ENCODE measurements at regions not wholly inside any gene's neighbourhood (a gene's known extent, or its start where the extent isn't known, plus 50 kb on each side); places are given as distances from the start of the nearest gene placed in this dataset.
"Not testable (repeated sequence)": the region's sequence is repeated elsewhere in the genome, so short reads cannot be mapped to it uniquely, and the experiment has no call there.

DNA sequence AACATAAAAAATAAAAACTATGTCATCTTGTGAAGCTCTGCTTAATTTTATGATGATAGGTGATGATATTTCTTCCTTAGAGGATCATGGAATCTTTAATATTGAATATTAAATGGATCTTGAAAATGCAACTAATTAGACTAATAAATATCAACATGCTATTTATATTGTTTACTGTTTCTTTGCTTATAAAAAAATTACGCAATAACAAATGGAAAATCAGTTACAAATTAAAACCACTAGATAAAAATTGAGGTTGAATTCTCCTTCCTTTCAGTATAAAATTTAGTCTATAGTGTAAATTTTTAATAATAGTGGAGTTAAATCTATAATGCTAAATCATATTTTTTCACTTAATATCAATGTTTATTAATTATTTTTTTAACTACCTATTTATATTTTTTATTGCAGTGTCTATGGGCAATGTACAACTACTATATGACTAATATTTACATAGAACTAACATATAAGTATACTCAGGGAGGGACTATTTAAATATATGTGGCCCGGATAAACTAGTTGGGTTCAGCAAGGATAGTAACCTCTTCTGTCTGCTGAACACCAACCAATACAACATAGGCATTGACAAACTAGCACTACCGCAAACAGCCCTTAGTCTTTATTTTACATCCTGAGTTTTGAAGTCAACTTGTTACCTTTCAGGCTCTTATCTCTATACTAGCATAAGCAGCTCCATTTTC lies 628.0 kb downstream of the EFNB2 start:
- DNase-seq, result no peak

DNA sequence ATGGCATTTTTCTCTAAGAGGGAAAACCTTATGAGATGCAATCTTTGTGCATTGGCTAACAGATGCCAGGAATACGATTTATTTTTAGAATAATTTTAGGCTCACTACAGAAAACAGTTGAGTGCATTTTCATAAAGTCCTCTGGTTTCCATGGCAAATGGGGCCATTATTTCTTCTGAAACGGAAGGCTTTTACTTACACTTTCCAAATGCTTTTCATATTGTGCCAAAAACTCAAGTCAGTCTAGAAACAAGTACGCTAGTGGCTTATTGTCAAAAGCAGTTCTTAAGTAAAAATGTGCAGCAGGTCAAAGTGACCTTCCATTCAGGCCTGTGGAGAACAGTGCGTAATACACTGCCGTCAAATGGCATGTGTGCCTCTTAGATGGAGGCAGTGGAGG lies 628.7 kb downstream of the EFNB2 start:
- no peak for DNase-seq

DNA sequence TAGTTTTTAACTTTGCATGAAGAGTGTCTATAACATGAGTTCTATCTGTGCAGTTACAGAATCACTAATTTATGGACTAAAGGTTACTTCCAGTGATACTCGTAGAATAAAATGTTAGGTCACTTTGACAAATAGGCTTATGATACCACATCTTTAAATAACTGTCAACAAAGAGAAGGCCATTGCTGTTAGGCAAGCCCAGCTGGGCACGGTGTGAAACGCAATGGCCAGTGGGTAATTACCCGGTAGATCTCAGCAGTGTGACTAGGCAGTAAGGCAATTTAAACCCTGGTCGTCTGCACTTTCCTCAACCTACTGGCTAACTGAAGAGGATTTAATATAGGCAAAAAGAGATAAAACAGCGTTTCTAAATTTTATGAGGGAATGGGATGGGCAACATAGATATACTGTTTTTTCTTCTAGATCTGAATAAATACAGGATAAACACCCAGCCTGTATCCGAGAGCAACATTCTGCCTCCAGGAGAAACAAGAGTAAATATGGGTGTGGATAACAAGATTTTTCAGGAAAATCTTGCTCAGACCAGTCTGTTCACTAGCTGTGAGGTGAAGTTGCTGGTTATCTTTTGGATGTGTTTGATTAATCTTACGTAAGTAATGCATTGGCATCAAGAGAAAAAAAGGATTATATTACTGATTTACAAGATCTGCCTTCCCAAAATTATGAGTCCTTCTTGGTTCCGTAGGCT lies 631.3 kb downstream of the EFNB2 start:
- no peak for DNase-seq

DNA sequence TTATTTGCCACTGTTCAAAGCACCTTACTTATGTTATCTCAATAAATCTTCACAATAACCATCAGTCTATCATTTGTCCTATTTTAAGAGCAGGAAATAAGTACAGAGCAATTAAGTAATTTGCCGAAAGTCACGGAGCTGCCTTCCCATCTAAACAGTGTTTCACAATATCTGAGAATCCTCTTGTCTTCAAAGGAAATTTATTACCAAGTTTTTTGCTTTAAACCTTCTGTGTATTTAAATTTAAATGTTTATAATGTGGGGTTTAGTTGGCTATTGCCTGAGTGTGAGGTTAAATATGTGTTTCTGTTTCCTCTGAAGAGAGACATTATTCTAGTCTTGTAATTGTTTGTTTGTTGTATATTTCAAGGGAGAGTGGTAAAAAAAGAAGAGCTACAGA lies 633.1 kb downstream of the EFNB2 start:
- no peak for DNase-seq

DNA sequence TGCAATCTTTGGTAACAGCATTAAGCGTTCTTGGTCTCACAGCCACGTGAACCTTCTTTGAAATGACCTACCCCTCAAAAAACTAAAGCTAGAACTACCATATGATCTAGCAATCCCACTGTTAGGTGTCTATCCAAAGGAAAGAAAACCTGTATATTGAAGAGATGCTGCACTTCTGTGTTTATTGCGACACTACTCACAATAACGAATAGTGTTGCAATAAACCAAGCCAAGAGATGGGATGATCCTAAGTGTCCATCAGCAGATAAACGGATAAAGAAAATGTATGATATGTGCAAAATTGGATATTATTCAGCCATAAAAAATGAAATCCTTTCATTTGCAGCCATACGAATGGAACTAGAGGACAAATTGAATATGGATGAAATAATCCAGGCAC lies 637.9 kb downstream of the EFNB2 start:
- DNase-seq, result no peak

DNA sequence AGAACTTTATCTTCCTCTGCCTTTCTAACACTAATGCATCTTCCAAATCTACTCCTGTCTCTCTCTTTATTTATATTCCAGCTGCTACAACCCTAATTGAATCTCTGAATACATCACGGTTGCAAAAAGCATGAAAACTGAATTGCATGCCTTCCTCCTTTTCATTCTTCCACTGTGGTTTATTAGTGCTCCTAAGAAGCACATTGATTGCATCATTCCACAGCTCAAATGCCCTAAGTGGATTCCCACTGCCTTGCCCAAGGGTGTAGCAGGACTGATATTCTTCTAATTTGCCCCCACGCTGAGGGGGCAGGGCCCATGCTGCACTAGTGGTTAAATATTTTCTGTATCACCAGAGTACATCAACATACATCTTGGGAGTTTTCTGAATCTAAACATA lies 640.8 kb downstream of the EFNB2 start:
- DNase-seq, result no peak

DNA sequence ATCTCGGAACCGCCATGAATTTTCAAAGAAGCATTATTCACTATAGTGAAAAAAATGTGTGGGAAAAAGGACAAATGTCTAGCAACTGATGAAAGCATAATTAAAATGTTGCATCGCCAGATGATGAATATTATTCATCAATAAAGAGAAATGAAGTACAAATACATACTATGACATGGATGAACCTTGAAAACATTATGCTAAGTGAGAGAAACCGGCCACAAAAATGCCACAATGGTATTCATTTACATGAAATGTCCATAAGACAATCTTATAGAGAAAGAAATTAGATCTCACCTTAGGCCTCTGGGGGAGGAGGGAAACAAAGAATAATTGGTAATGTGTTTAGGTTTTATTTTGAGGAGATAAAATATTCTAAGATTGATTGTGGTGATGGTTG lies 645.0 kb downstream of the EFNB2 start:
- DNase-seq, result no peak

DNA sequence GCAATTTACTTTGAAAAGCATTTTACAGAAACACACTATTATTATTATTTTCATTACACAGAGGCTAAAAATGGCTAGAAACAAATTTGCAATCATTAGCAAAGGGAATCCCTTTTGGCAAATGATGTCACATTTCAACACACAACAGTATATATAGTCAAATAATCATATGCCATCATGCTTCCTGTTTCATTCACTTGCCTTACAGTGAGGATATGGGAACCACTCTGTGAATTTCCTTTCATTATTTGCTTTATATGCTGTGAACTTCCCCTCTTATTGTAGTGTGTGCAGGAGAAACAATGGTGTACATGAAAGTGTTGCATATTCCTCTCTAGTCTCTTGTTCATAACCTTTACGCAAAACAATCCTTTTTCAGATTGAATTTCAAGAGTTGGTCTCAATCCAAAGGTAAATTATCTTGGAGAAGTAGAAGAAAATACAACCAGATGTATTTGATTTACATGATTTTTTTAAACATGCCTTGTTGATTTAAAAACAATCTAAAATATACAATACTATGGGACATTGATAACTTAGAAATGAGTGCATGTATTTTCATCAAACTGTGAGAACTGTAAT lies 657.3 kb downstream of the EFNB2 start:
- no peak for DNase-seq

DNA sequence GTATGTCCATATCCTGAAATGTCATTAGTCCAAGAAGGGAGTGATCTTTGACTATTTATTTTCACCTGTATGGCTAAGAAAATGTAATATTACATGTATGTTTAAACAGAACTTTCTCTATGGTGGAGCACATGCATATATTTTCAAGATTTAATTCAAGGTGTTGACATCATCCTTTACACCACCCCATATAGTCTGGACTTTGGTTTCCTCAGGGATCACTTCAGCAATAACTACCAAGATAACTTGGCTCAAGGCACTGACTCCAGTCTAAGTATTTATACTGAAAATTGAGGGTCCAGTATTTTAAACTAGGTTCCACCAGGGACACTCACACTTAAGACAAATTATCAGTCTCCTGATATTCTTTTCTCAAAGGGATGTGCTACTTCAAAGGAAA lies 660.6 kb downstream of the EFNB2 start:
- no peak for DNase-seq

DNA sequence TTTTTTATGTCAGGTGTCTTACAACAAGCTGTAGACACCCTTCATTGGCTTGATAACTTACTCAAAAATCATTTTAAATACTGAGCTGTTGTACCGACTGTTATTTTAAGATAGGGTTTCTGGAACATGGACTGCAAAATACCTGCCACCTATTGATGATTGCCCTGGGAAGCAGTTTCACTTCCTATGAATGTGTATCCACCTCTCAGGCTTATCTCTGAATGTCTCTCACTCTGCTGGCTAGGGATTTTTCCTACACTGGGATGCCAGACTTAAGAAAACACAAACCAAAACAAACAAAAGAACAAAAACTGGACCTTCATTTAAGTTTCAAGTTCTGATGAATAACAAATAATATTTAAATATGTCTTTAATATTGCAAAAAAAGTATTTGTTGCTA lies 663.7 kb downstream of the EFNB2 start:
- DNase-seq, result no peak

DNA sequence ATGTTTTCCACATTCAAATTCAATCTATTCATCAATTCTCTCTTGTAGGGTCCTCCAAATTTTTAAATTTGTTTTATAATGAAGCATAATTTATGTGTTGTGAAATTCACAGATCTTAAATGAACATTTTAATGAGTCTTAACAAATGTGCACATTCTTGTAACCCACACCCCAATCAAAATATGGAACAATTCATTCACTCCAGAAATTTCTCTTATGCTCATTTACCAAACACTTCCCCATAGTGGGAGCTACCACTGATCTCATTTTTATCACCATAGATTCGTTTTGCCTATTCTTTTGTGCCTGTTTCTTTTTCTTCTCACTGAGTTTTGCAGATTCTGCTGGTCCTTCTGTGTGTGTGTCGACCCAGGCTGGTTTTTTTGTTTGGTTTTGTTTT lies 664.1 kb downstream of the EFNB2 start:
- no peak for DNase-seq

DNA sequence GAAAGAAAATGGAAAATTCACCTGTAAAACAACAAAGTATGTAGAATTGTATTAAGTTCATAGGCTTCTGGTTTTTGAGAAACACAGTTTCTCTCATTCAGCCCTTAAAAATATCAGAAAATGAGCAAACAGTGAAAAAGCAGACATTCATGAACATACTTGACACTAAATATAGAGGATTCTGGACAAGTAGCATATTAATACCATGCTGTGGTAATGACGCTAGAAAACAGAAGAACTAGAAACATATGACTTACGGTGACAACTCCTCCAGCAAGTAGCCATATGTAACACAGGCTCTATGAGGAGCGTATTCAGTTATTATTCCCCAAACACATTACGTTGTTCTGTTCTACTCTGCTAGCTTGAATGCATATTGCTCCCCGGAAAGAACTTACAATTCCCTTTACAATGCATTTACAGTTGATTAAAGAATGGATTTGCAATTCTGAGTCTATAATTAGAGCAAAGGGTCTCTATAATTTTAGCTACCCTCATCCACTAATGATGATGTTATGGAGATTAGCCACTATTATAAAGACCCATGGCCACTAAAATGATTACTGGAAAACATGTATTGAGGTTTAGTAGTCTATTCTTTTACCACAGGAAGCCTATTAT lies 672.1 kb downstream of the EFNB2 start:
- no peak for DNase-seq

DNA sequence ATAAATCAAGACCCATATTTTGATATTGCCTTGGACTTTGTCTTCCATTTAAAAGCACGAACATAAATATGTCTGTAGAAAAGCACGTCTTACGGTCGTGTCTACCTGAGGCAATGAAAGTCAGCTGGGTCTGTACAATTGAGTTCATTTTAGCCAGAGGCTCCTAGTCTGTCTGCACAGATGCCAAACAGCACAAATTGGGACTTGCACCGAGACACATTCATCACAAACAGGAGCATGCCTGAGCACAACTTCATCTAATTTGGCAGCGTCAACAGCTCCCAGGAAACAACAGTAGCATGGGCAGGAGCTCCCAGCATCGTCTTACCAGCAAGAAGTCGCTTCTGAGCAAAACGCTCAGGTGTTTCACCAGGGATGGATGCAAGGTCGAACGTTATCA lies 687.0 kb downstream of the EFNB2 start:
- no peak for DNase-seq

DNA sequence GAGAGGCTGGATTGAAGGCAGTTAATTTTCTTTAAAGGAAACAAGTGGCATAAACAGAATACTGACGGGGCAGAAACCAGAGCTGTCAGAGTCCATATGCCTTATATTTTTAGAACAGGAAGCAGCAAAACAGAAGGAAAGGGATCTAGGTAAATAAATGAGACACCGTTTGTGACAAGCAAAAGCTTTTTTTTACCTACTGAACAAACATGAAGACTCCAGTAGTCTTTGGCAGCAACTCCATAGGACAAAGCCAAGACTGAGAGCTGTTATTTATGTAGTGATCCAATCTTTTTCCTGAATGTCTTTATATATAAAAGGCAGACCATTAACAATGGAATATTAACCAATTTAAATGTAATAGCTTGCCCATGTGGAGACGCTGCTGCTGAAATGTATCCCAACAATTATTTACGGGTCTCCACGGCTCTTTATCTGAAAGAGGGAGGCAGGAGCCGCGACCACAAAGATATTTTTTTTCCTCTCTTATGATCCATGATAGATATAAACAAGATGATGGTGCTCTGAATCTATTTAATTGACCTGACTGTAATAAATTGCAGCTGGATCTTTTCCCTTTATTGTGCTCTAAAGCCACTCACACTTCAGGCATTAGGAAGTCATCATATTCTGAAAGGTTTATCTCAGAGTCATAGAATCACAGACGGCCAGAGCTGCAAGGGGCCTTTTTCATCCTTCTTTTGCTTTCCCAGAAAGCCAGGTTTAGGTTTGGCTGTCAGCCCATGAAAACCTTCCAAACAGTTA lies 687.8 kb downstream of the EFNB2 start:
- DNase-seq, result peak; percentile 36

DNA sequence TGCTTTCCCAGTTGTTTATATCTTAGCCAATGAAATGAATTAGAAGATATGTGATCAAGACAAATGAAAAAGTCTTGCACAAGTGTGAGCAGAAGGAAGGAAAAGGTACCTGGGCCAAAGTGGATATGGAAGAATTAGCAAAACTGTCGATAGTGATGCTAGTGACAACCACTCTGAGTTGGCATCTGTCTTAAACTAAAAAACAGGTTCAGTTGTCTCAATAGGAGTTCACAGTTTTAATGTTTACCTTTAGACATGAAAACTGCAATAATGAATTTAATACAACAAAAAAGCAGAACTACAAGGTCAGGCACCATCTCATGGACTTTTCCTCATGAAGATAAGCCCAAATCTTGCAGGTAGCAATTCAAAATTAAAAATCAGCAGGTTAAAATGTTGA lies 688.5 kb downstream of the EFNB2 start:
- DNase-seq, result no peak

DNA sequence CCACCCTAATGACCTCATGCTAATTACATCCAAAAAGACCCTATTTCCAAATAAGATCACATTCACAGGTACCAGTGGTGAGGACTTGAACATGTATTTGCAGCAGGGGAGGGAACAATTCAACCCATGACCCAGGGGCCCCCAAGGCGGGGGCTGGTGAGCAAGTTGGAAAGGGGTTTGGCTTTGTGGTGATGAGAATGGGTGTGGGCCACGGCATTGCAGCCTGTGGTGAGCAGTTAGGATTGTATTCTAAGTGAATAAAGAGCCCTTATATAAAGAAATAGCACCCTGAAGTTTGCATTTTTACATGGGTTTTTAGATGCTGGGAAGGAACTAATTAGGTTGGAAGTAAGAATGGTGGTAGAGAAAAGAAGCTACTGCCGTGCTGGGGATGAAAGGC lies 694.2 kb downstream of the EFNB2 start:
- DNase-seq, result no peak

DNA sequence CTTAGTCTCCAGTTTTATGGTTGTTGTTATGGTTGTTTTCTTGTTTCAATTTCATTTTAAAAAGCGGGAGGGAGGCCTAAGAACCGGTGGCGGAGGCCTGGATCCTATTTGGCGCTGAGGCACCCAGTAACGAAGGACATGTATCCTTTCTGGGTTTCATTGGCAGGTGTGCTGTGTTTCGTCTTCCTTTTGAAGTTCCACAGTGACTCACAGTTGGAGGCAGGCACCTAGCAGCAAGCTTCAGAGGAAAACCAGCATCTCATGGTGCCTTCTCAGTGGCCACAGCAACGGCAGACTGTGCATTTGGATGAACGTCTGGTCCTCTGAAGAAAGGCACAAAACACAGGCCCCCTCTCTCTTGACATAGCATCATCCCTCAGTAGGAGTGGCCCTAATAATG lies 697.2 kb downstream of the EFNB2 start:
- DNase-seq, result no peak

DNA sequence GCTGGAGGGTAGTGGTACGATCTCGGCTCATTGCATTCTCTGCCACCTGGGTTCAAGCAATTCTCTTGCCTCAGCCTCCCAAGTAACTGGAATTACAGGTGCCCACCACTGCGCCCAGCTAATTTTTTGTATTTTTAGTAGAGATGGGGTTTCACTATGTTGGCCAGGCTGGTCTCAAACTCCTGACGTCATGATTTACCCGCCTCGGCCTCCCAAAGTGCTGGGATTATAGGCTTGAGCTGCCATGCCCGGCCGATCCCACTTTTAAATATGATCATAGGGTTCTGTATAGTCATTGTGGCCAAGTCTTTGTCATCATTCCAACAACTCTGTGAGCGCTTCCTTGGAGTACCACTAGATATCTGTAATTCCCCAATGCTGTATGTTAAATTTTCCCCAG lies 698.2 kb downstream of the EFNB2 start:
- DNase-seq, result not testable (repeated sequence)

DNA sequence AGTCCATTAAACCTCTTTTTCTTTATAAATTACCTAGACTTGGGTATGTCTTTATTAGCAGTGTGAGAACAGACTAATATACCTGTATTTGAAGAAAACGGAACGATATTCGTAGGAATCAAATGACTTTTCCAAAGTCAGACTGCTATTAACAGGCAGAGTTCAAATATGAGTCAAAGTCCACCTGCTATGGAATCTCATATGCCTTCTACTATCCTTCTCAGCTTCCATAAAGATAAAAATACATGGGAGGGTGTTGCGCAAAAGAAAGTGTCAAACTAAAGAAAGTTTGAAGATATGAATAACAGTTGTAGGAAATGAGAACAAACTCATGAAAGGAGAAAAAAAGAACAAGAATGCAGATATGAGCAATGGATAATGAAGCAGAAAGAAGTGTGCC lies 704.6 kb downstream of the EFNB2 start:
- no peak for DNase-seq

DNA sequence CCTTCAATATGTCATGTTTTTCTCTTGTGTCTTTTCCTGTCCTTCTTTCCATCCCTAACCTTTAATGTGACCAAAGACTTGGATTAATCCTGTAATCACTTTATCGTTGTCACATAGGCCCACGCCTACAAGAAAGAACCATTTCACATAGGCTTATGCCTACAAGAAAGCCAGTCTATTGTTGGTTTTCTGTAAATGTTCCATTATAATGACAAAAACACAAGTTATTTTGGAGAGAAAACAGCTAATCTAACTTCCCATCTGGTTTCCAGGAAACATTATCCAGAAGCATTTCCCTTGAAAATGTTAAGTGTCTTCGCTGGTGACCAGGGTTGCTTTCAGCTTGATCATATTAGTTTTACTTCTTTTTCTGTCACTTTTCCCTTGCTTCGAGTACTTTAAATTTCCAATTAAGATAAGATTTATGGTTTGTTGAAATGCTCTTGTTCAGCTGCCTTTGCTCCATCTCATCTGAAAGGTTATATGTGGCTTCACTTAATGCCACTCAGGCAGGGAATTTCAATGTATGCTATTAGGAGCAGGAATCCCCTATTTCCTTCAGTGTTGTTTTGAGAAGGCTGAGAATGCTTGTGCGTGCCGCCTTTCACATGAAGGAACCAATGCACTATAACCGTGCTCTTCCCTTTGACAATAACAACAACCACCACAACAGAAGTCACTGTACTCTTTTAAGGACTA lies 708.2 kb downstream of the EFNB2 start:
- no peak for DNase-seq

DNA sequence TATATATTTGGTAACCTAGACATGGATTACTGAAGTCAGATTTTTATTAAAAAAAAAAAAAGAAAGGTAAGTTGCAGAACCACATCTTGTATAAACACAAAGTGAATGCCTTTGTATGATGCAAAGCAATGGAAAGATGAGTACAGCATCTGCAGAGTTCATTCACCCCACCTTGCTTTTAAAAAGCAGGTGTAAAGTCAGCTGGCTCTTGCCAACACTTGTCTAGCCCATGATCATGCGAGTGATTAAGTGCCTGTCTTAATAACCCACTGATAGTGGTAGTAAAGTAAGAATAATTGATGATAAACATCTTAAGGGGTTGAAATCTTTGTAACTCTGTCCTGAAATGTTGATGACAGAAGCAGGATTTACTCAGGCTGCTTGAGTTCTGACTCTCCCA lies 710.4 kb downstream of the EFNB2 start:
- DNase-seq, result no peak

DNA sequence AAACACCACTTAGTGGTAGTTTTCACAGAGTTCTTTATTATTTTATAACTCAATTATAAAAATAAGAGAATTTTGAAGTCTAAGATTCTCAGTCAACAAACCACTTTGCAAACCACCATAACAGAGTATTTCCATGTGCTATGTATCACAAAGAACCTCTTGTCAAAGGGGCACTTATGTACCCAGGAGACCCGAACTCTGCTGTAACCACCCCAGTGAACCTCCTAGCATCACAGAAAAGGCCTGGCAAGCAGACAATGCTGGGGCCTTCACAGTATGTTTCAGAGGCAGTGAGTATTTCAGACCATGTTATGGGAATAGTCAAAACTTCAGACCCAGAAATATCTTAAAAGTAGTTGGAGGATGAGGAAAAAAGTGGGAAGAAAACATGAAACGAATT lies 714.1 kb downstream of the EFNB2 start:
- no peak for DNase-seq

DNA sequence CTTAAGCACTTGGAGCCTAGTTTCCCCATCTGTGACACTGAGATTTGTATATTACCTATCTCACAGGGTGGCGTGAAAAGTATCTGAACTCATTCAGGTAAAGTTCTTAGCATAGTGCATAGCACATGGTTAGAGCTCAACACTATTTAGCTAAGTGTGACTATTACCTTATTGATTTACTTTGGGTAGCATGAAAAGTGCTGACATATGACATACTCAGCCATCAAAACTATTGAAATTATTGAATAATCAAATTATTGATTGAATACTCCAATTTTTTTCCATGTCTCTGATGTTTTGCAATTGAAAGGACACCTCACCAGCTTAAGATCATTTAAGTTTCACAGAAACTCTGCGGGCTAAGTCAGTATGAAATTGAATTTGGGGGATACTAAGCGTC lies 715.0 kb downstream of the EFNB2 start:
- DNase-seq, result no peak
